RWPE1 (cell line): ENCODE measurements at regions not wholly inside any gene's neighbourhood (a gene's known extent, or its start where the extent isn't known, plus 50 kb on each side); places are given as distances from the start of the nearest gene placed in this dataset.

Experiments
- CTCF ChIA-PET: fragments of 350-600 bp; sonication (Branson Sonifier 250); formaldehyde crosslinking; extraction: SDS; loops from one replicate; lab custom pipeline; 2021; lab: Yijun Ruan, JAX
- POLR2A ChIA-PET: fragments of 400-600 bp; formaldehyde crosslinking; extraction: SDS; loops from one replicate; lab custom pipeline; 2020; ENCODE audit warnings: antibody characterized with exemption; ENCODE audit not compliant: low non-redundant PET; lab: Yijun Ruan, JAX
- DNase-seq: peaks from one replicate; pipeline ENCODE4 v3.0.0; 2012; ENCODE audit warnings: low spot score
- H3K27ac ChIP-seq: fragments of 450-650 bp; 2 replicates; pipeline ENCODE4 v1.5.1; 2017
- TF ChIP-seq, protein P1 (sequence below): fragments of 450-650 bp; conservative IDR thresholded peaks from 2 replicates; pipeline ENCODE4 v1.5.1; 2017; ENCODE audit warnings: low read depth, mild to moderate bottlenecking

DNA sequence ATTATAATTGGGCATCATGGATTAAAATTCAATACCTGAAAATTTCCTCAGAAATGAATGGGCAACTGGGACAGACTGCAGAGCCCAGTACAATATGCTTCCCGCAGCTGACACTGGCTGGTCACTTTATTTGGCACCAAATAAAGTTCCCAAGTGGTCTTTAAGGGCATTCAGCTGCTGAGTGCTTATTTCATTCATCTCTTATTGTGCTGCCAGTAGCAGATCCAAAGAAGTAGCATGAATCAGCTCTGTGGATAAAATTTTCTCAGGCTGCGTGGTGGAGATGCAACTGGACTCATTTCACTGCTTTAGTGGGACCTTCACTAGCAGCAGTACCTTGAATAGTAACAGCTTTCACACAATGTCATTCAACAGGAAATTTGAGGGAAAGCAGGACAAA is 226.3 kb upstream of the ADGRL2 start:
- H3K27ac ChIP-seq: no peak overlapping the region
- ChIA-PET POLR2A (no interaction called here), CTCF (no interaction called here)
- TF ChIP-seq, protein P1, sequence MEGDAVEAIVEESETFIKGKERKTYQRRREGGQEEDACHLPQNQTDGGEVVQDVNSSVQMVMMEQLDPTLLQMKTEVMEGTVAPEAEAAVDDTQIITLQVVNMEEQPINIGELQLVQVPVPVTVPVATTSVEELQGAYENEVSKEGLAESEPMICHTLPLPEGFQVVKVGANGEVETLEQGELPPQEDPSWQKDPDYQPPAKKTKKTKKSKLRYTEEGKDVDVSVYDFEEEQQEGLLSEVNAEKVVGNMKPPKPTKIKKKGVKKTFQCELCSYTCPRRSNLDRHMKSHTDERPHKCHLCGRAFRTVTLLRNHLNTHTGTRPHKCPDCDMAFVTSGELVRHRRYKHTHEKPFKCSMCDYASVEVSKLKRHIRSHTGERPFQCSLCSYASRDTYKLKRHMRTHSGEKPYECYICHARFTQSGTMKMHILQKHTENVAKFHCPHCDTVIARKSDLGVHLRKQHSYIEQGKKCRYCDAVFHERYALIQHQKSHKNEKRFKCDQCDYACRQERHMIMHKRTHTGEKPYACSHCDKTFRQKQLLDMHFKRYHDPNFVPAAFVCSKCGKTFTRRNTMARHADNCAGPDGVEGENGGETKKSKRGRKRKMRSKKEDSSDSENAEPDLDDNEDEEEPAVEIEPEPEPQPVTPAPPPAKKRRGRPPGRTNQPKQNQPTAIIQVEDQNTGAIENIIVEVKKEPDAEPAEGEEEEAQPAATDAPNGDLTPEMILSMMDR: no peak
- no peak for DNase-seq

DNA sequence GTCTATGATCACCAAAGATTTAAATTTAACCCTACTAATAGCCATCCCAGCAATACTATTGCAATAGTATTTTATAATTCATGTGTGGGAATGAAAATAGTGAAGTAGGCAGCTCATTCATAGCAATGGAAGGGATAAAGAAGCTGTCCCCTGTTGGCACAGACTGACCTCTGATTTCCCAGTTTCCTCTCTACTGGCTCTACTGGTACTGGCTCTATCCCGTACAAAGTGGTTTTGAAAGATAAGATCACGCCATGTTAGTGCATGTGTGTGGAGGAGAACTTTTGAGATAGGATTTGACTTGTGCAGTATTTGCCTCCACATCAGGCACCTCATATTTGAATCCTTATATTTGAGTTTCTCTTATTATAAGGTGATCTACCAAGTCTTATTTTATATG is 227.3 kb upstream of the ADGRL2 start:
- DNase-seq: no peak
- CTCF ChIA-PET: no interaction called here
- POLR2A ChIA-PET: no interaction called here
- H3K27ac ChIP-seq: no peak overlapping the region
- TF ChIP-seq, protein P1: no peak

DNA sequence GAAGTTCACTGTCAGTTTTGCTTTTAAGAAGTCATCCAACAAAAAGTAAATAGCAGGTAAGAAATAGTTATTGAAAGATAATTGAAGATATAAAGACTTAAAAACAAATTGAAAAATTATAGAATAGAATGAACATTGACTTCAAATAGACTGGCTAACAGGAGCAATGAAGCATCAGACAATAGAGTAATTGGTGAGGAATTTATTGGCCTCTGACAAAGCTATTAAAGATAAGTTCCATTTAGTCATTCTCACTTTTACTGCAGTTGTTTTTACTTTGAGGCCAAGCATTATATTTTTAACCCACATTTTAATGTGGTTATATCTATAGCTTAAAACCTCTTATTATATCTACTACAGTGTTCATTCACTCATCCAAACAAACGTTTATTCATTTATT is 228.8 kb upstream of the ADGRL2 start:
- ChIA-PET POLR2A (no interaction called here), CTCF (no interaction called here)
- no peak for DNase-seq
- TF ChIP-seq, protein P1: no peak
- H3K27ac ChIP-seq: no peak overlapping the region

DNA sequence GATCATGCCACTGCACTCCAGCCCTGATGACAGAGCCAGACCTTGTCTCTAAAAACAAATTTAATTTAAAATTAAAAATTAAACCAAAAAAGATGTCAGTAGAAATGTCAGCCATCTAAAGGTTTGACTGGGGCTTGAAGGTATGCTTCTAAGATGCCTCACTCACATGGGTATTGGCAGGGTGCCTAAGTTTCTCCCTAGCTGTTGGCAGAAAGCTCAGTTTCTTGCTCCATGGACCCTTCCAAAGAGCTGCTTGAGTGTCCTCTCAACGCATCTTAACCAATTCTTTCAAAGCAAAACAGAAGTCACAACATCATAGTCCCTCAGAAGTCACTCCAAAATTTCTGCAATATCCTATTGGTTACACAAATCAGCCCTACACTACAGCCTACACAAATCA is 231.0 kb upstream of the ADGRL2 start:
- POLR2A ChIA-PET: no interaction called here
- TF ChIP-seq, protein P1: no peak

DNA sequence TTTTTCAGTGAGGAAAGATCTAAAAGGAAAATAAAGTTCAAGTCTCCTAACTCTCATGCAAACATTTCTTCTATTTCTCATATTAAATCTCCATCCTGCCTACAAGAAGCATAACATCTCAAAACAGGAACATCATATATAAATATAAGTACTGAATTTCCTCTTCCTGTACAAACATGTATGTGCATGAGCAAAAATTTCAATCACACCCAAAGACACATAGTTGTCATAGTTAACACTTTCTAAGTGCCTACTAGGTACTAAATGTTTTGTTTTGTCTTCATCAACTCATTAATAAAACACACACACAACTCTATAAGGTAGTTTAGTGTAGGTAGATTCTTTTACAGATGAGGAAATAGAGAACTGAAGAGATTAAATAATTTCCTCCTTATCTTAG is 237.1 kb upstream of the ADGRL2 start:
- TF ChIP-seq, protein P1: no peak
- no peak overlapping the region for H3K27ac ChIP-seq
- ChIA-PET POLR2A (no interaction called here), CTCF (no interaction called here)
- DNase-seq: no peak

More for the DNA sequence above, 231.0 kb upstream of the ADGRL2 start:
- no peak overlapping the region for H3K27ac ChIP-seq
- CTCF ChIA-PET: no interaction called here
- DNase-seq: no peak

DNA sequence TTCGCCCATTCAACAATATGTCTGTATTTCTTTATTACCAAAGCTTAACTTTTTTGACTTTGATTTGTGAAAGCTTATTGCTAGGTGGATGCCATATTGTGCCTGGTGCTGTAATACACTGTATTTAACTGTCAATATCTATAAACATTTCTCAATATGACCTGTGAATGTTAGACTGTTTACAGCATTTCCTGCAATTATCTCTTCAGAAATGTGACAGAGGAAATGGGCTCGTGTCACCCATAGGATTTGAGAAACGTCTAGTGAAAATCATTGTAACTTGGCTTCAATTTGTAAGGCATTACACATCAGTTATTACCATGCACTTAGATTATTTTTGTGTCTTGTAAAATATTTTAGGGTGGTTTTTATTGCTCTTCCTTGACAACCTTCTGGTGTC is 237.8 kb upstream of the ADGRL2 start:
- H3K27ac ChIP-seq: no peak overlapping the region
- TF ChIP-seq, protein P1: no peak
- POLR2A ChIA-PET: no interaction called here
- DNase-seq: no peak
- CTCF ChIA-PET: no interaction called here

DNA sequence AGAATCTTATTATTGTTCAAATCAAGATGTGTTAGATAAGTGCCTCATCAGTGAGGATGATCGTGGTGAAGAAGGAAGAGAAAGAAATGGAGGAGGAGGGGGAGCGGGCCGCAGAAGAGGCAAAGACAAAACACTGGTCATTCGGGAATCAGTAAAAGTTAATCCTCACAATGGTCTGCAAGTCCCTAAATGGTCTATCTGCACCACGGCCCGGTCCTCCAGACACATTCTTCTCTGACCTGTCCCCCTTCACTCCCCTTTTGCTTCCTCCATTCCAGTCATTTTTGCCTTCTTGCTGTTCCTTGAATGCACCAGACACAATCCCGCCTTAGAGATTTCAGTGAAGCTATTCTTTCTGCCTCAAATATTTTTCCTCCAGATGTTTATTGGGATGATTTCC is 240.1 kb upstream of the ADGRL2 start:
- no peak overlapping the region for H3K27ac ChIP-seq
- CTCF ChIA-PET: interaction anchor here (0.6 kb wide), 2 partner anchors 171 to 1359 kb away, joined by 3 read pairs; no protein-coding TSS in a partner anchor
- POLR2A ChIA-PET: no interaction called here
- DNase-seq: no peak
- TF ChIP-seq, protein P1: no peak
